IMR-90 (cell line): ENCODE measurements at regions not wholly inside any gene's neighbourhood (a gene's known extent, or its start where the extent isn't known, plus 50 kb on each side); places are given as distances from the start of the nearest gene placed in this dataset.

ENCODE experiments used
- ATAC-seq: fragments of 200-7000 bp; cut with Tn5 transposase; 2 replicates; pipeline ENCODE4 v1.9.1; 2020; ENCODE audit warnings: low read depth, mild to moderate bottlenecking, moderate library complexity
- BruUV-seq: library from RNA; stranded (reverse); fragments of 400-500 nt; replicated peaks from 2 replicates; lab custom pipeline; 2021; lab: Mats Ljungman, UMichigan
- CTCF ChIA-PET: fragments of 300-600 bp; formaldehyde crosslinking; extraction: SDS; loops from one replicate; lab custom pipeline; 2021; ENCODE audit warnings: antibody characterized with exemption; lab: Yijun Ruan, JAX
- POLR2A ChIA-PET: fragments of 300-600 bp; sonication (Branson Sonifier 250); formaldehyde crosslinking; loops from one replicate; lab custom pipeline; 2022; ENCODE audit warnings: antibody characterized with exemption; ENCODE audit not compliant: unreplicated experiment; lab: Charles Lee
- DNase-seq: peaks from one replicate; pipeline ENCODE4 v3.0.0; 2013
- H2AFZ ChIP-seq: replicated peaks from 2 replicates; pipeline ENCODE3; 2013; ENCODE audit warnings: low read length, mild to moderate bottlenecking; ENCODE audit not compliant: poor library complexity
- H2AK5ac ChIP-seq: 2 replicates; pipeline ENCODE4 v1.6.1; 2013; ENCODE audit warnings: low read depth, low read length, inconsistent platforms
- H2AK9ac ChIP-seq: replicated peaks from 2 replicates; pipeline ENCODE3; 2013; ENCODE audit warnings: mild to moderate bottlenecking, low read depth, low read length, moderate library complexity; ENCODE audit not compliant: poor library complexity
- H2BK120ac ChIP-seq: 2 replicates; pipeline ENCODE4 v1.6.1; 2013; ENCODE audit warnings: low read depth, low read length, inconsistent platforms
- H2BK15ac ChIP-seq: 3 replicates; pipeline ENCODE4 v1.6.1; 2013; ENCODE audit warnings: low read depth, low read length, inconsistent platforms
- H2BK20ac ChIP-seq: 2 replicates; pipeline ENCODE4 v1.6.1; 2013; ENCODE audit warnings: low read depth, mild to moderate bottlenecking, inconsistent platforms, low read length, moderate library complexity
- H2BK5ac ChIP-seq: 2 replicates; pipeline ENCODE4 v1.6.1; 2013; ENCODE audit warnings: mild to moderate bottlenecking, low read depth, low read length, inconsistent platforms; ENCODE audit not compliant: poor library complexity, severe bottlenecking
- H3K14ac ChIP-seq: replicated peaks from 2 replicates; pipeline ENCODE4 v1.6.1; 2013; ENCODE audit warnings: low read depth, low read length, inconsistent platforms
- H3K18ac ChIP-seq: 2 replicates; pipeline ENCODE4 v1.6.1; 2013; ENCODE audit warnings: low read depth, low read length, control low read depth
- H3K23ac ChIP-seq: 2 replicates; pipeline ENCODE4 v1.6.1; 2013; ENCODE audit warnings: low read depth, low read length, inconsistent platforms
- H3K27ac ChIP-seq: 2 replicates; pipeline ENCODE4 v1.5.1; 2013; ENCODE audit warnings: mild to moderate bottlenecking, control low read depth, low read length; ENCODE audit not compliant: insufficient read depth
- H3K27me3 ChIP-seq: 2 replicates; pipeline ENCODE4 v1.6.1; 2013; ENCODE audit warnings: low read length; ENCODE audit not compliant: control insufficient read depth, insufficient read depth
- H3K36me3 ChIP-seq: 2 replicates; pipeline ENCODE4 v1.6.1; 2013; ENCODE audit warnings: low read length, mixed read lengths; ENCODE audit not compliant: control insufficient read depth, insufficient read depth
- H3K4ac ChIP-seq: 2 replicates; pipeline ENCODE4 v1.6.1; 2013; ENCODE audit warnings: low read depth, low read length, inconsistent platforms
- H3K4me1 ChIP-seq: 2 replicates; pipeline ENCODE4 v1.6.1; 2013; ENCODE audit warnings: low read length, mixed read lengths; ENCODE audit not compliant: control insufficient read depth, insufficient read depth
- H3K4me2 ChIP-seq: 2 replicates; pipeline ENCODE4 v1.6.1; 2013; ENCODE audit warnings: low read depth, mild to moderate bottlenecking, control low read depth, low read length, moderate library complexity
- H3K4me3 ChIP-seq: 2 replicates; pipeline ENCODE4 v1.5.1; 2013; ENCODE audit warnings: low read depth, mild to moderate bottlenecking, control low read depth, low read length, moderate library complexity; ENCODE audit not compliant: insufficient read depth
- H3K56ac ChIP-seq: 2 replicates; pipeline ENCODE4 v1.6.1; 2013; ENCODE audit warnings: low read length, inconsistent platforms; ENCODE audit not compliant: insufficient read depth; ENCODE audit errors: extremely low read depth
- H3K79me1 ChIP-seq, 2 experiments: 2 replicates each; pipeline ENCODE4 v1.6.1; 2013; ENCODE audit warnings: low read length in 2 of 2, inconsistent platforms in 1 of 2, low read depth in 1 of 2
- H3K9ac ChIP-seq: 2 replicates; pipeline ENCODE4 v1.6.1; 2013; ENCODE audit warnings: low read depth, low read length, control low read depth
- H3K9me1 ChIP-seq: 2 replicates; pipeline ENCODE4 v1.6.1; 2013; ENCODE audit warnings: low read length, inconsistent platforms; ENCODE audit not compliant: insufficient read depth
- H3K9me3 ChIP-seq: 2 replicates; pipeline ENCODE4 v1.6.1; 2013; ENCODE audit warnings: low read length; ENCODE audit not compliant: control insufficient read depth, insufficient read depth
- H4K20me1 ChIP-seq: 2 replicates; pipeline ENCODE4 v1.6.1; 2013; ENCODE audit warnings: low read length, inconsistent platforms; ENCODE audit not compliant: insufficient read depth
- H4K5ac ChIP-seq: 2 replicates; pipeline ENCODE4 v1.6.1; 2013; ENCODE audit warnings: mild to moderate bottlenecking, low read depth, low read length, control low read depth
- H4K8ac ChIP-seq, 2 experiments: 2 replicates each; pipeline ENCODE4 v1.6.1; 2013; ENCODE audit warnings: low read depth in 2 of 2, low read length in 2 of 2, control low read depth in 1 of 2, inconsistent platforms in 1 of 2
- H4K91ac ChIP-seq: 2 replicates; pipeline ENCODE4 v1.6.1; 2013; ENCODE audit warnings: low read depth, low read length, inconsistent platforms; ENCODE audit not compliant: insufficient read depth
- CEBPB ChIP-seq: IDR thresholded peaks from 2 replicates; pipeline ENCODE4 v1.6.1; 2012; ENCODE audit warnings: low read depth, low read length, improper control_type of control experiment
- CTCF ChIP-seq: conservative IDR thresholded peaks from 2 replicates; pipeline ENCODE4 v1.5.1; 2012; ENCODE audit warnings: mild to moderate bottlenecking, low read depth, low read length, improper control_type of control experiment
- FOS ChIP-seq: fragments of 150-350 bp; IDR thresholded peaks from 2 replicates; pipeline ENCODE4 v1.6.1; 2016; ENCODE audit warnings: low read depth, low read length
- MAFK ChIP-seq: IDR thresholded peaks from 2 replicates; pipeline ENCODE4 v1.6.1; 2012; ENCODE audit warnings: low read depth, low read length, improper control_type of control experiment
- NFE2L2 ChIP-seq: fragments of 150-350 bp; IDR thresholded peaks from 2 replicates; pipeline ENCODE4 v1.6.1; 2016; ENCODE audit warnings: low read depth, mild to moderate bottlenecking, low read length
- SMC3 ChIP-seq: fragments of 150-350 bp; IDR thresholded peaks from 2 replicates; pipeline ENCODE4 v1.6.1; 2016; ENCODE audit warnings: low read depth, mild to moderate bottlenecking, antibody characterized with exemption, low read length, moderate library complexity
- WGBS, 2 experiments: methylation state at CpG; one replicate each; pipeline versions ENCODE4 v1.1.5 to v1.1.7; 2013; ENCODE audit warnings: missing lambda C conversion rate in 2 of 2; ENCODE audit not compliant: insufficient read length in 1 of 2; ENCODE audit errors: extremely low coverage in 2 of 2; 5-methylcytosine and 5-hydroxymethylcytosine counted together
- dilution Hi-C: fragments of 300-500 bp; cut with HindIII; formaldehyde crosslinking; loops from one replicate; pipeline ENCODE4 v1.14.3; 2018; ENCODE audit warnings: low sequenced_read_pairs; ENCODE audit not compliant: unreplicated experiment
- in situ Hi-C: fragments of 300-500 bp; cut with MboI; formaldehyde crosslinking; loops from 3 replicates; pipeline ENCODE4 v1.14.3; 2019; ENCODE audit warnings: low sequenced_read_pairs, inconsistent platforms, mixed read lengths
- intact Hi-C: fragments of 100-400 bp; cut with micrococcal nuclease; formaldehyde crosslinking; loops from 2 replicates; pipeline ENCODE4 v1.10.0; 2022
- TF ChIP-seq, protein P1 (sequence below): fragments of 150-350 bp; IDR thresholded peaks from 2 replicates; pipeline ENCODE4 v1.6.1; 2017; ENCODE audit warnings: mild to moderate bottlenecking, antibody characterized with exemption, low read length, low read depth
- TF ChIP-seq, protein P2 (sequence below): fragments of 150-350 bp; IDR thresholded peaks from 2 replicates; pipeline ENCODE4 v1.6.1; 2016; ENCODE audit warnings: low read depth, mild to moderate bottlenecking, low read length, moderate library complexity, borderline replicate concordance

DNA sequence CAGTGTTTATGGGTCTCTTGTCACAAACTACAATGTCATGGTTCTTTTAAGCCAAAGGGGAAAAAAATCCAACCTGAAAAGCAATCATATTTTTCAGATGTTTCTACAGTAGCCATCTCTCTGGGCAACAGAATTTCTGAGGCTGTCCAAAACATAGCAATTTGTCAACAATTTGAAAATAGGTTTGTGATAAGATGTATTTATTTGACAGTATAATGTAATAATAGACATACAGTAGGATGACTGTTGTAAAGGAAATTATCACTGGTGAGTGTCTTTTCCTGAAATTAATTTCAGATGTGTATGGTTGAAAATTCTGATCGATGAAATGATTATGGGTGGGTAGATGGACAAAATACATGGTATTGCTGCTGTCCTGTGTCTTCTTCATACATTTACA lies 1230.1 kb upstream of the CDH2 start:
- no peak overlapping the region for H3K9ac ChIP-seq
- intact Hi-C loops (no loop called here), dilution Hi-C loops (no loop called here), in situ Hi-C loops (no loop called here)
- no peaks in the 10 kb centered on the region for H3K4me1 ChIP-seq
- H2BK120ac ChIP-seq, result no peak overlapping the region
- no peak overlapping the region for H2BK5ac ChIP-seq
- no peak overlapping the region for H3K4ac ChIP-seq
- no peak overlapping the region for H3K4me3 ChIP-seq
- H4K20me1 ChIP-seq, result no peaks in the 10 kb centered on the region
- TF ChIP-seq CTCF (no peak), FOS (no peak), SMC3 (no peak), CEBPB (no peak), NFE2L2 (no peak), MAFK (no peak)
- TF ChIP-seq, protein P1, sequence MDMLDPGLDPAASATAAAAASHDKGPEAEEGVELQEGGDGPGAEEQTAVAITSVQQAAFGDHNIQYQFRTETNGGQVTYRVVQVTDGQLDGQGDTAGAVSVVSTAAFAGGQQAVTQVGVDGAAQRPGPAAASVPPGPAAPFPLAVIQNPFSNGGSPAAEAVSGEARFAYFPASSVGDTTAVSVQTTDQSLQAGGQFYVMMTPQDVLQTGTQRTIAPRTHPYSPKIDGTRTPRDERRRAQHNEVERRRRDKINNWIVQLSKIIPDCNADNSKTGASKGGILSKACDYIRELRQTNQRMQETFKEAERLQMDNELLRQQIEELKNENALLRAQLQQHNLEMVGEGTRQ, result no peak
- TF ChIP-seq, protein P2, sequence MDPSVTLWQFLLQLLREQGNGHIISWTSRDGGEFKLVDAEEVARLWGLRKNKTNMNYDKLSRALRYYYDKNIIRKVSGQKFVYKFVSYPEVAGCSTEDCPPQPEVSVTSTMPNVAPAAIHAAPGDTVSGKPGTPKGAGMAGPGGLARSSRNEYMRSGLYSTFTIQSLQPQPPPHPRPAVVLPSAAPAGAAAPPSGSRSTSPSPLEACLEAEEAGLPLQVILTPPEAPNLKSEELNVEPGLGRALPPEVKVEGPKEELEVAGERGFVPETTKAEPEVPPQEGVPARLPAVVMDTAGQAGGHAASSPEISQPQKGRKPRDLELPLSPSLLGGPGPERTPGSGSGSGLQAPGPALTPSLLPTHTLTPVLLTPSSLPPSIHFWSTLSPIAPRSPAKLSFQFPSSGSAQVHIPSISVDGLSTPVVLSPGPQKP, result no peak
- H3K18ac ChIP-seq, result no peak overlapping the region
- POLR2A ChIA-PET, result no interaction called here
- H2BK15ac ChIP-seq, result no peak overlapping the region
- no peak for DNase-seq
- H2BK20ac ChIP-seq, result no peak overlapping the region
- WGBS, 2 experiments, result no CpG with 5 or more reads among the region's 1 CpG
- CTCF ChIA-PET, result no interaction called here
- no peaks in the 10 kb centered on the region for H3K79me1 ChIP-seq
- H3K23ac ChIP-seq, result no peak overlapping the region
- no peak overlapping the region for H3K56ac ChIP-seq
- H2AFZ ChIP-seq, result no peak overlapping the region
- no TSS peak for BruUV-seq
- H3K9me3 ChIP-seq, result peaks cover 1% of the 10 kb centered on the region; the same call in 1 of the 2 replicates
- H4K8ac ChIP-seq, result no peak overlapping the region
- H4K5ac ChIP-seq, result no peak overlapping the region
- no peak overlapping the region for H2AK9ac ChIP-seq
- H3K9me1 ChIP-seq, result no peaks in the 10 kb centered on the region
- H3K36me3 ChIP-seq, result no peaks in the 10 kb centered on the region
- H3K27me3 ChIP-seq, result no peaks in the 10 kb centered on the region
- no peak overlapping the region for H3K14ac ChIP-seq
- no peak overlapping the region for H2AK5ac ChIP-seq
- no peak for ATAC-seq
- no peak overlapping the region for H3K4me2 ChIP-seq
- no peak overlapping the region for H4K91ac ChIP-seq
- no peak overlapping the region for H3K27ac ChIP-seq
